ENCODE measurements at regions not wholly inside any gene's neighbourhood (a gene's known extent, or its start where the extent isn't known, plus 50 kb on each side); places are given as distances from the start of the nearest gene placed in this dataset.

GRCh38 chr13:27861165-27861564, 58.6 kb upstream of the PDX1 start:
- Histone ChIP-seq H3K4ac (ENCODE audit: low read depth, low read length) (no peak overlapping the region), H2BK20ac (ENCODE audit: low read depth, low read length) (no peak overlapping the region), H3K27ac (ENCODE audit: insufficient read depth, low read length) (no peak overlapping the region), H3K9me3 (ENCODE audit: control insufficient read depth, insufficient read depth, low read length) (no peaks in the 10 kb centered on the region), H3K4me1 (ENCODE audit: control insufficient read depth, insufficient read depth, low read length) (no peaks in the 10 kb centered on the region), H2AK9ac (replicated peaks; ENCODE audit: low read depth, low read length, poor library complexity) (no peak overlapping the region), H3K4me2 (ENCODE audit: low read depth, low read length) (no peak overlapping the region), H2BK15ac (ENCODE audit: low read depth, low read length) (no peak overlapping the region), H3K4me3 (ENCODE audit: insufficient read depth, low read depth, low read length) (no peak overlapping the region), H3K23ac (ENCODE audit: low read depth, low read length) (no peak overlapping the region), H3K79me1 (ENCODE audit: low read depth in 1 of 2, low read length in 2 of 2) (no peaks in the 10 kb centered on the region), H2AK5ac (ENCODE audit: low read depth, low read length) (no peak overlapping the region), H3K14ac (replicated peaks; ENCODE audit: low read depth, low read length) (no peak overlapping the region), H3K27me3 (ENCODE audit: control insufficient read depth, insufficient read depth, low read length) (peaks cover 9% of the 10 kb centered on the region), H3K18ac (ENCODE audit: low read depth, low read length) (no peak overlapping the region), H3K9ac (ENCODE audit: low read depth, low read length) (no peak overlapping the region), H3K36me3 (ENCODE audit: control insufficient read depth, insufficient read depth, low read length) (no peaks in the 10 kb centered on the region), H2BK5ac (ENCODE audit: low read depth, low read length, poor library complexity, severe bottlenecking) (no peak overlapping the region), H4K91ac (ENCODE audit: insufficient read depth, low read depth, low read length) (no peak overlapping the region), H3K56ac (ENCODE audit: extremely low read depth, insufficient read depth, low read length) (no peak overlapping the region), H2BK120ac (ENCODE audit: low read depth, low read length) (no peak overlapping the region), H3K9me1 (ENCODE audit: insufficient read depth, low read length) (no peaks in the 10 kb centered on the region), H2AFZ (replicated peaks; ENCODE audit: low read length, poor library complexity) (no peak overlapping the region), H4K20me1 (ENCODE audit: insufficient read depth, low read length) (no peaks in the 10 kb centered on the region), H4K8ac (ENCODE audit: low read depth in 2 of 2, low read length in 2 of 2) (no peak overlapping the region), H4K5ac (ENCODE audit: low read depth, low read length) (no peak overlapping the region)
- no TSS peak for BruUV-seq (replicated peaks)
- ChIA-PET POLR2A (ENCODE audit: unreplicated experiment) (no interaction called here), CTCF (interaction anchor here (0.6 kb wide), 1 partner anchor 9 kb away, joined by 5 read pairs; no protein-coding TSS in a partner anchor)
- no peak for TF ChIP-seq ELK1 (IDR thresholded peaks at IDR 0.05; ENCODE audit: borderline replicate concordance, low read depth, low read length)
- TF ChIP-seq MAFK (IDR thresholded peaks at IDR 0.05; ENCODE audit: low read depth, low read length): no peak
- TF ChIP-seq RCOR1 (IDR thresholded peaks at IDR 0.05; ENCODE audit: insufficient replicate concordance, low read length): no peak
- no peak for TF ChIP-seq POLR2A (IDR thresholded peaks at IDR 0.05; ENCODE audit: low read depth, low read length)
- TF ChIP-seq CTCF (conservative IDR thresholded peaks at IDR 0.05; ENCODE audit: low read depth, low read length): no peak
- TF ChIP-seq SMC3 (IDR thresholded peaks at IDR 0.05; ENCODE audit: low read depth, low read length): no peak
- no peak for TF ChIP-seq CHD1 (IDR thresholded peaks at IDR 0.05; ENCODE audit: low read depth, low read length)
- TF ChIP-seq RAD21 (IDR thresholded peaks at IDR 0.05; ENCODE audit: low read length): no peak
- TF ChIP-seq MAZ (IDR thresholded peaks at IDR 0.05; ENCODE audit: borderline replicate concordance, low read depth, low read length): no peak
- TF ChIP-seq CEBPB (IDR thresholded peaks at IDR 0.05; ENCODE audit: low read depth, low read length): no peak
- no peak for TF ChIP-seq NFE2L2 (IDR thresholded peaks at IDR 0.05; ENCODE audit: low read depth, low read length)
- no peak for TF ChIP-seq FOS (IDR thresholded peaks at IDR 0.05; ENCODE audit: low read depth, low read length)
- TF ChIP-seq RFX5 (IDR thresholded peaks at IDR 0.05; ENCODE audit: low read depth, low read length): no peak
- WGBS, 2 experiments (ENCODE audit: extremely low coverage in 2 of 2, insufficient read length in 1 of 2): no CpG with 5 or more reads among the region's 5 CpGs
- dilution Hi-C loops (cut with HindIII; ENCODE audit: low sequenced_read_pairs, unreplicated experiment) (no loop called here), in situ Hi-C loops (cut with MboI; ENCODE audit: low sequenced_read_pairs) (no loop called here), intact Hi-C loops (cut with micrococcal nuclease) (loop anchor here (10.0 kb wide), 1 partner anchor 124 kb away; the partner anchor contains the start of gene URAD)
- ATAC-seq (ENCODE audit: low read depth): no peak
- no peak for DNase-seq

All from IMR-90 (cell line).